HepG2 (cell line): ENCODE measurements at regions not wholly inside any gene's neighbourhood (a gene's known extent, or its start where the extent isn't known, plus 50 kb on each side); places are given as distances from the start of the nearest gene placed in this dataset.

Source experiments
- ATAC-seq: fragments of 200-7000 bp; cut with Tn5 transposase; 3 replicates; pipeline ENCODE4 v1.9.1; 2020; ENCODE audit warnings: mild to moderate bottlenecking, moderate library complexity
- BruUV-seq: library from RNA; stranded (reverse); fragments of 400-500 nt; replicated peaks from 2 replicates; lab custom pipeline; 2021; lab: Mats Ljungman, UMichigan
- CTCF ChIA-PET: fragments of 300-600 bp; formaldehyde crosslinking; extraction: SDS; loops from one replicate; lab custom pipeline; 2021; ENCODE audit warnings: low total read pairs, inconsistent platforms, low intra/inter-chr PET ratio; lab: Yijun Ruan, JAX
- POLR2A ChIA-PET: fragments of 350-600 bp; sonication (Branson Sonifier 250); formaldehyde crosslinking; loops from one replicate; lab custom pipeline; 2020; ENCODE audit warnings: antibody characterized with exemption, inconsistent platforms; lab: Yijun Ruan, JAX
- DNase-seq: peaks from one replicate; pipeline ENCODE4 v3.0.0-alpha.2; 2015; ENCODE audit warnings: low spot score
- FAIRE-seq: peaks from 3 replicates; lab custom pipeline; 2011; peaks lifted over from hg19 to GRCh38; lab: Jason Lieb, UNC
- H2AFZ ChIP-seq: one replicate; pipeline ENCODE4 v1.6.1; 2011; ENCODE audit warnings: low read length, inconsistent platforms
- H3K27ac ChIP-seq: fragments of 300-600 bp; 3 replicates; pipeline ENCODE4 v1.8.0; 2011; ENCODE audit warnings: mixed run types, mild to moderate bottlenecking, mixed read lengths, low read length, inconsistent platforms; ENCODE audit not compliant: insufficient read depth; ENCODE audit errors: extremely low read length
- H3K27me3 ChIP-seq, 2 experiments: fragments of 200-600 bp in 1 of 2; 2 replicates in 1 of 2; 3 replicates in 1 of 2; pipeline versions ENCODE4 v1.6.0 to v1.8.0; 2011; ENCODE audit warnings: low read length in 2 of 2, mild to moderate bottlenecking in 2 of 2, moderate library complexity in 2 of 2, inconsistent platforms in 1 of 2; ENCODE audit not compliant: insufficient read depth in 2 of 2, control insufficient read depth in 1 of 2
- H3K36me3 ChIP-seq, 2 experiments: fragments of 200-600 bp in 1 of 2; replicated peaks in 1 of 2; 2 replicates in 1 of 2; 3 replicates in 1 of 2; pipeline versions ENCODE4 v1.5.1 to v1.8.0; 2011; ENCODE audit warnings: low read length in 2 of 2, inconsistent platforms in 1 of 2; ENCODE audit not compliant: insufficient read depth in 2 of 2, control insufficient read depth in 1 of 2
- H3K4me1 ChIP-seq: 2 replicates; pipeline ENCODE4 v1.5.1; 2012; ENCODE audit warnings: low read length, inconsistent platforms; ENCODE audit not compliant: insufficient read depth
- H3K4me2 ChIP-seq: 2 replicates; pipeline ENCODE4 v1.6.0; 2011; ENCODE audit warnings: low read depth, low read length, inconsistent platforms
- H3K4me3 ChIP-seq, 3 experiments: fragments of 200-600 bp in 1 of 3; sonication (generic), shearing (Covaris generic) in 1 of 3; replicated peaks in 1 of 3; 2 replicates each; pipeline ENCODE4 v1.5.1; 2011 to 2016; ENCODE audit warnings: low read length in 3 of 3, inconsistent platforms in 2 of 3, low read depth in 2 of 3, mild to moderate bottlenecking in 2 of 3, control low read depth in 1 of 3, mixed read lengths in 1 of 3; ENCODE audit not compliant: insufficient read depth in 1 of 3
- H3K79me2 ChIP-seq: one replicate; pipeline ENCODE4 v1.6.1; 2011; ENCODE audit warnings: low read length, inconsistent platforms; ENCODE audit not compliant: insufficient read depth
- H3K9ac ChIP-seq: 2 replicates; pipeline ENCODE4 v1.6.0; 2011; ENCODE audit warnings: mild to moderate bottlenecking, low read depth, low read length, inconsistent platforms; ENCODE audit not compliant: insufficient read depth
- H3K9me3 ChIP-seq: 2 replicates; pipeline ENCODE4 v1.5.1; 2012; ENCODE audit warnings: mild to moderate bottlenecking, low read length
- H4K20me1 ChIP-seq: 2 replicates; pipeline ENCODE4 v1.6.0; 2011; ENCODE audit warnings: inconsistent platforms, mild to moderate bottlenecking, low read length, moderate library complexity; ENCODE audit not compliant: insufficient read depth
- REXO4 ChIP-seq: sonication (generic); formaldehyde crosslinking; IDR thresholded peaks from 2 replicates; pipeline ENCODE4 v1.8.0; 2022; ENCODE audit warnings: missing genetic modification reagents, mild to moderate bottlenecking, borderline replicate concordance
- RFX5 ChIP-seq: IDR thresholded peaks from 2 replicates; pipeline ENCODE4 v1.6.1; 2011; ENCODE audit warnings: low read depth, low read length, improper control_type of control experiment
- SPEN ChIP-seq: sonication (generic); formaldehyde crosslinking; IDR thresholded peaks from 2 replicates; pipeline ENCODE4 v1.5.1; 2020; ENCODE audit warnings: low read depth, mild to moderate bottlenecking, missing genetic modification reagents
- TCF7L2 ChIP-seq: IDR thresholded peaks from 2 replicates; pipeline ENCODE4 v1.6.1; 2011; ENCODE audit warnings: mild to moderate bottlenecking, low read depth, low read length, moderate library complexity
- ZNF253 ChIP-seq: sonication (generic); formaldehyde crosslinking; IDR thresholded peaks from 2 replicates; pipeline ENCODE4 v1.8.0; 2022; ENCODE audit warnings: mild to moderate bottlenecking, missing genetic modification reagents, borderline replicate concordance
- ZNF841 ChIP-seq: sonication (generic); formaldehyde crosslinking; IDR thresholded peaks from 2 replicates; pipeline ENCODE4 v1.8.1; 2023; ENCODE audit warnings: missing genetic modification reagents, borderline replicate concordance
- WGBS: methylation state at CpG from one replicate; pipeline ENCODE4 v1.1.6; 2017; ENCODE audit warnings: low lambda C conversion rate; 5-methylcytosine and 5-hydroxymethylcytosine counted together
- in situ Hi-C: cut with HindIII; loops from 2 replicates; pipeline ENCODE4 v1.10.0; 2017; ENCODE audit warnings: low pct_unique_long_range_greater_than_20kb; ENCODE audit not compliant: extremely low pct_ligation_motif_present
- intact Hi-C: fragments of 100-400 bp; cut with micrococcal nuclease; formaldehyde crosslinking; loops from one replicate; pipeline ENCODE4 v1.10.0; 2022; ENCODE audit not compliant: unreplicated experiment
- TF ChIP-seq, protein P1 (sequence below): IDR thresholded peaks from 2 replicates; pipeline ENCODE4 v1.6.1; 2018; ENCODE audit warnings: missing genetic modification reagents
- TF ChIP-seq, protein P2 (sequence below): sonication (generic); formaldehyde crosslinking; IDR thresholded peaks from 2 replicates; pipeline ENCODE4 v1.4.0; 2020; ENCODE audit warnings: mild to moderate bottlenecking, missing genetic modification reagents
- TF ChIP-seq, protein P3 (sequence below): sonication (generic); formaldehyde crosslinking; IDR thresholded peaks from 2 replicates; pipeline ENCODE4 v1.4.0; 2020; ENCODE audit warnings: missing genetic modification reagents, borderline replicate concordance

DNA sequence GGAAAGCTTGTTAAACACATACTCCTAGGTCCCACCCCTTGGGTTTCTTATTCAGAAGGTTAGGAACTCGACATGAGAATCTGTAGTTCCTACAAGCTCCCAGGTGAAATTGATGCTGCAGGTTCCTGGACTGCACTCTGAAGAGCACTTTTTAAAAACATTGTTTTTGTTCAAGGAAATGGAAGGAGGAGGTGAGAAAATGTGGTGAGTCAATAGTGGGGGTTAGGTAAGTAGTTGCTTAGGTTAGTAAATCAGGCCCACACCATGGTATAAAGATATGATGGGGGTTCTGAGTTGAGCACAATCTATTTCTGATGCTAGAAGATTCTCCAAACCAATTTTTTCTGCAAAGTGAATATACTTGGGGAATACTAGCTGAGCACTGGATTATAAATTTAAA lies 450.3 kb downstream of the CCDC91 start:
- in situ Hi-C loops (no loop called here), intact Hi-C loops (no loop called here)

More for the DNA sequence above, 450.3 kb downstream of the CCDC91 start:
- no peaks in the 10 kb centered on the region for H3K36me3 ChIP-seq
- BruUV-seq = no TSS peak
- H3K79me2 ChIP-seq = no peaks in the 10 kb centered on the region
- H4K20me1 ChIP-seq = no peaks in the 10 kb centered on the region
- CTCF ChIA-PET = no interaction called here
- TF ChIP-seq, protein P1, sequence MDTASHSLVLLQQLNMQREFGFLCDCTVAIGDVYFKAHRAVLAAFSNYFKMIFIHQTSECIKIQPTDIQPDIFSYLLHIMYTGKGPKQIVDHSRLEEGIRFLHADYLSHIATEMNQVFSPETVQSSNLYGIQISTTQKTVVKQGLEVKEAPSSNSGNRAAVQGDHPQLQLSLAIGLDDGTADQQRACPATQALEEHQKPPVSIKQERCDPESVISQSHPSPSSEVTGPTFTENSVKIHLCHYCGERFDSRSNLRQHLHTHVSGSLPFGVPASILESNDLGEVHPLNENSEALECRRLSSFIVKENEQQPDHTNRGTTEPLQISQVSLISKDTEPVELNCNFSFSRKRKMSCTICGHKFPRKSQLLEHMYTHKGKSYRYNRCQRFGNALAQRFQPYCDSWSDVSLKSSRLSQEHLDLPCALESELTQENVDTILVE (CRISPR knock-in tag) = no peak
- TF ChIP-seq SPEN (CRISPR knock-in tag) (no peak), ZNF841 (no peak), RFX5 (no peak), TCF7L2 (no peak), REXO4 (no peak), ZNF253 (CRISPR knock-in tag) (no peak)
- TF ChIP-seq, protein P2, sequence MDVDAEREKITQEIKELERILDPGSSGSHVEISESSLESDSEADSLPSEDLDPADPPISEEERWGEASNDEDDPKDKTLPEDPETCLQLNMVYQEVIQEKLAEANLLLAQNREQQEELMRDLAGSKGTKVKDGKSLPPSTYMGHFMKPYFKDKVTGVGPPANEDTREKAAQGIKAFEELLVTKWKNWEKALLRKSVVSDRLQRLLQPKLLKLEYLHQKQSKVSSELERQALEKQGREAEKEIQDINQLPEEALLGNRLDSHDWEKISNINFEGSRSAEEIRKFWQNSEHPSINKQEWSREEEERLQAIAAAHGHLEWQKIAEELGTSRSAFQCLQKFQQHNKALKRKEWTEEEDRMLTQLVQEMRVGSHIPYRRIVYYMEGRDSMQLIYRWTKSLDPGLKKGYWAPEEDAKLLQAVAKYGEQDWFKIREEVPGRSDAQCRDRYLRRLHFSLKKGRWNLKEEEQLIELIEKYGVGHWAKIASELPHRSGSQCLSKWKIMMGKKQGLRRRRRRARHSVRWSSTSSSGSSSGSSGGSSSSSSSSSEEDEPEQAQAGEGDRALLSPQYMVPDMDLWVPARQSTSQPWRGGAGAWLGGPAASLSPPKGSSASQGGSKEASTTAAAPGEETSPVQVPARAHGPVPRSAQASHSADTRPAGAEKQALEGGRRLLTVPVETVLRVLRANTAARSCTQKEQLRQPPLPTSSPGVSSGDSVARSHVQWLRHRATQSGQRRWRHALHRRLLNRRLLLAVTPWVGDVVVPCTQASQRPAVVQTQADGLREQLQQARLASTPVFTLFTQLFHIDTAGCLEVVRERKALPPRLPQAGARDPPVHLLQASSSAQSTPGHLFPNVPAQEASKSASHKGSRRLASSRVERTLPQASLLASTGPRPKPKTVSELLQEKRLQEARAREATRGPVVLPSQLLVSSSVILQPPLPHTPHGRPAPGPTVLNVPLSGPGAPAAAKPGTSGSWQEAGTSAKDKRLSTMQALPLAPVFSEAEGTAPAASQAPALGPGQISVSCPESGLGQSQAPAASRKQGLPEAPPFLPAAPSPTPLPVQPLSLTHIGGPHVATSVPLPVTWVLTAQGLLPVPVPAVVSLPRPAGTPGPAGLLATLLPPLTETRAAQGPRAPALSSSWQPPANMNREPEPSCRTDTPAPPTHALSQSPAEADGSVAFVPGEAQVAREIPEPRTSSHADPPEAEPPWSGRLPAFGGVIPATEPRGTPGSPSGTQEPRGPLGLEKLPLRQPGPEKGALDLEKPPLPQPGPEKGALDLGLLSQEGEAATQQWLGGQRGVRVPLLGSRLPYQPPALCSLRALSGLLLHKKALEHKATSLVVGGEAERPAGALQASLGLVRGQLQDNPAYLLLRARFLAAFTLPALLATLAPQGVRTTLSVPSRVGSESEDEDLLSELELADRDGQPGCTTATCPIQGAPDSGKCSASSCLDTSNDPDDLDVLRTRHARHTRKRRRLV (CRISPR knock-in tag) = no peak
- TF ChIP-seq, protein P3, sequence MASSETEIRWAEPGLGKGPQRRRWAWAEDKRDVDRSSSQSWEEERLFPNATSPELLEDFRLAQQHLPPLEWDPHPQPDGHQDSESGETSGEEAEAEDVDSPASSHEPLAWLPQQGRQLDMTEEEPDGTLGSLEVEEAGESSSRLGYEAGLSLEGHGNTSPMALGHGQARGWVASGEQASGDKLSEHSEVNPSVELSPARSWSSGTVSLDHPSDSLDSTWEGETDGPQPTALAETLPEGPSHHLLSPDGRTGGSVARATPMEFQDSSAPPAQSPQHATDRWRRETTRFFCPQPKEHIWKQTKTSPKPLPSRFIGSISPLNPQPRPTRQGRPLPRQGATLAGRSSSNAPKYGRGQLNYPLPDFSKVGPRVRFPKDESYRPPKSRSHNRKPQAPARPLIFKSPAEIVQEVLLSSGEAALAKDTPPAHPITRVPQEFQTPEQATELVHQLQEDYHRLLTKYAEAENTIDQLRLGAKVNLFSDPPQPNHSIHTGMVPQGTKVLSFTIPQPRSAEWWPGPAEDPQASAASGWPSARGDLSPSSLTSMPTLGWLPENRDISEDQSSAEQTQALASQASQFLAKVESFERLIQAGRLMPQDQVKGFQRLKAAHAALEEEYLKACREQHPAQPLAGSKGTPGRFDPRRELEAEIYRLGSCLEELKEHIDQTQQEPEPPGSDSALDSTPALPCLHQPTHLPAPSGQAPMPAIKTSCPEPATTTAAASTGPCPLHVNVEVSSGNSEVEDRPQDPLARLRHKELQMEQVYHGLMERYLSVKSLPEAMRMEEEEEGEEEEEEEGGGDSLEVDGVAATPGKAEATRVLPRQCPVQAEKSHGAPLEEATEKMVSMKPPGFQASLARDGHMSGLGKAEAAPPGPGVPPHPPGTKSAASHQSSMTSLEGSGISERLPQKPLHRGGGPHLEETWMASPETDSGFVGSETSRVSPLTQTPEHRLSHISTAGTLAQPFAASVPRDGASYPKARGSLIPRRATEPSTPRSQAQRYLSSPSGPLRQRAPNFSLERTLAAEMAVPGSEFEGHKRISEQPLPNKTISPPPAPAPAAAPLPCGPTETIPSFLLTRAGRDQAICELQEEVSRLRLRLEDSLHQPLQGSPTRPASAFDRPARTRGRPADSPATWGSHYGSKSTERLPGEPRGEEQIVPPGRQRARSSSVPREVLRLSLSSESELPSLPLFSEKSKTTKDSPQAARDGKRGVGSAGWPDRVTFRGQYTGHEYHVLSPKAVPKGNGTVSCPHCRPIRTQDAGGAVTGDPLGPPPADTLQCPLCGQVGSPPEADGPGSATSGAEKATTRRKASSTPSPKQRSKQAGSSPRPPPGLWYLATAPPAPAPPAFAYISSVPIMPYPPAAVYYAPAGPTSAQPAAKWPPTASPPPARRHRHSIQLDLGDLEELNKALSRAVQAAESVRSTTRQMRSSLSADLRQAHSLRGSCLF (CRISPR knock-in tag) = no peak
- TF ChIP-seq, all 625 proteins: peak for 0
- 0% methylated on average over 1 of the region's 1 CpG for WGBS
- POLR2A ChIA-PET = no interaction called here
- no peak for FAIRE-seq
- Histone ChIP-seq H3K9ac (no peak overlapping the region), H2AFZ (no peak overlapping the region), H3K4me2 (no peak overlapping the region), H3K27me3 (no peaks in the 10 kb centered on the region), H3K27ac (no peak overlapping the region), H3K4me1 (no peaks in the 10 kb centered on the region), H3K9me3 (no peaks in the 10 kb centered on the region), H3K4me3 (no peak overlapping the region)
- no peak for ATAC-seq
- no peak for DNase-seq
